GM12864 (cell line): ENCODE measurements at regions not wholly inside any gene's neighbourhood (a gene's known extent, or its start where the extent isn't known, plus 50 kb on each side); places are given as distances from the start of the nearest gene placed in this dataset.

Experiments used
- DNase-seq: peaks from one replicate; pipeline ENCODE4 v3.0.0-alpha.2; 2011; ENCODE audit warnings: low read depth
- H3K4me3 ChIP-seq: 2 replicates; pipeline ENCODE4 v1.5.1; 2011; ENCODE audit warnings: mild to moderate bottlenecking, low read depth, low read length, control low read depth
- TF ChIP-seq, protein P1 (sequence below): IDR thresholded peaks from 2 replicates; pipeline ENCODE4 v1.5.1; 2011; ENCODE audit warnings: low read depth, mild to moderate bottlenecking, moderate library complexity, low read length, control low read depth, inconsistent platforms; ENCODE audit errors: missing control alignments

DNA sequence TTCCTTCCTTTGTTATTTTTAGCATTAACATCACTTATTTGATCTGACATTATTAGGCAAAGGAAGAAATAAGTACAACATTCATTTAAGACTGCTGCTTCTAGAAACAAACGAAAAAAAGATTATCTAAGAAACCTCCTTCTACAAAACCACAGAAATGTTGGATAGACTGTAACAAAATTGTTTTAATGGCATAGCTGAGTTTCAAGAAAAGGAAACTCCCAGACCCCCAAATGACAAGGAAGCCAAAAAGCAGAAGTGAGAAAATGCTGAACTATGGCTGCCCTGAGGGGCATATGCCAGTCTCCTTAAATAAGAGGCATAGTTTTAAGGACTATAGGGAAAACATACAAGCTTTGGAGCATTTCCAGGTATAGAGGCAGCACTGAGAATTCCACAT, 1431.6 kb upstream of the TENM3 start:
- DNase-seq: no peak
- TF ChIP-seq, protein P1, sequence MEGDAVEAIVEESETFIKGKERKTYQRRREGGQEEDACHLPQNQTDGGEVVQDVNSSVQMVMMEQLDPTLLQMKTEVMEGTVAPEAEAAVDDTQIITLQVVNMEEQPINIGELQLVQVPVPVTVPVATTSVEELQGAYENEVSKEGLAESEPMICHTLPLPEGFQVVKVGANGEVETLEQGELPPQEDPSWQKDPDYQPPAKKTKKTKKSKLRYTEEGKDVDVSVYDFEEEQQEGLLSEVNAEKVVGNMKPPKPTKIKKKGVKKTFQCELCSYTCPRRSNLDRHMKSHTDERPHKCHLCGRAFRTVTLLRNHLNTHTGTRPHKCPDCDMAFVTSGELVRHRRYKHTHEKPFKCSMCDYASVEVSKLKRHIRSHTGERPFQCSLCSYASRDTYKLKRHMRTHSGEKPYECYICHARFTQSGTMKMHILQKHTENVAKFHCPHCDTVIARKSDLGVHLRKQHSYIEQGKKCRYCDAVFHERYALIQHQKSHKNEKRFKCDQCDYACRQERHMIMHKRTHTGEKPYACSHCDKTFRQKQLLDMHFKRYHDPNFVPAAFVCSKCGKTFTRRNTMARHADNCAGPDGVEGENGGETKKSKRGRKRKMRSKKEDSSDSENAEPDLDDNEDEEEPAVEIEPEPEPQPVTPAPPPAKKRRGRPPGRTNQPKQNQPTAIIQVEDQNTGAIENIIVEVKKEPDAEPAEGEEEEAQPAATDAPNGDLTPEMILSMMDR: no peak
- no peak overlapping the region for H3K4me3 ChIP-seq

DNA sequence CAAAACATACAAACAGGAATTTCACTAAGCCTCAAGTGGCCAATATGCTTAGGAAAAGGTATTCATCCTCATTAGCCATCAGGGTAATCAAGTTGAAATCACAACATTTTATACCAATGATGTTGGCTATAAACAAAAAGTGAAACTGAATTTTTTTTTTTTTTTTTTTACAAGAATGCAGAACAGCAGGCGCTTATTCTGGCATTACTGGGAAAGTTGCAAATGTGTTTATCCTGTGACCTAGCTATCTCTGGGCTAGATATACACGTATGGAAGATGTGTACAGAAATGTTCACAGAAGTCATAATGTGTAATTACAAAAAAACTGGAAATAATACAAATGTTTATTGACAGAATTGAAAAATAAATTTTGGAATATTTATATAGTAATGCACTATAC, 1430.4 kb upstream of the TENM3 start:
- no peak overlapping the region for H3K4me3 ChIP-seq
- no peak for DNase-seq
- TF ChIP-seq, protein P1: no peak

DNA sequence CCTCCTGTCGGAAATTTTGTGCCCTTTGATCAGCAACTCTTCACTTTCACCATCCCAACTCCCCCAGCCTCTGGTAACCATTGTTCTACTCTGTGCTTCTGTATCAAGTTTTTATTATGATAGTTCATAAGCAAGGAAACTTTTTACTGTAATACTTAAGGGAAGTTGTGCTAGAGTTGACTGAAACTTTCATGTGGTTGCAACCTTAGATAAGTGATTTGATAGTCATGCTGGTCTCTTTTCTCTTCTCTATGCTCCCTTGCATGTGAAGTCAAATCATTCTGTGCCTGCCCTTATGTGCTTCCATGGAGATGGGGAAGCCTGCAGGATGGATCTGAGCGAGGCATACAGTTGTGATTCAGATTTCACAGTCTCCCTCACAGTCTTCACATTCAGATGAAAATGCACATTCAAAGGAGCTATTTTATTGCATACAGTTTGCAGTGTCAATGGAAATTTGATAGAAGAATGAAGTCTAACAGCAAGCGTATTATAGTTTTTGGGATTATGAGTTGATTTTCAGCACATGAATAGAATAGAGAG, 1428.3 kb upstream of the TENM3 start:
- TF ChIP-seq, protein P1: no peak
- no peak overlapping the region for H3K4me3 ChIP-seq
- DNase-seq: no peak

DNA sequence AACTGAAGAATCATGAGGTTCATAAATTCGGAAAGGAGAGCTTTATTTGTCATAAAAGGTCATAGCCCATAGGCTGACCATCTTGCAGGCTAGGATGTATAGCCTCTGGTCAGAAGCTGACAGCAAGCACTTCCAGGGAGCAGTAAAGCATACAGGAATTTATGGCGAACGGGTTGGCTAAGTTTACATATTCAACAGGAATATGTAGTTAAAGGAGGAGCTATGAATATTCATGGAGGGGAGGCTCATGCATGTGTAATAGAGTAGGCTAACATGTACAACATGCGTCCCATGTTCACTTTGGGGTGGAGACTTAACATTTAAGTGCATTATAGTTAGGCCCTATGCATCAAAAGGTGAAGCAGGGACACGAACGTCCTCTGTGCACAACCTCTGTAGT, 1425.7 kb upstream of the TENM3 start:
- no peak overlapping the region for H3K4me3 ChIP-seq
- TF ChIP-seq, protein P1: no peak
- no peak for DNase-seq

DNA sequence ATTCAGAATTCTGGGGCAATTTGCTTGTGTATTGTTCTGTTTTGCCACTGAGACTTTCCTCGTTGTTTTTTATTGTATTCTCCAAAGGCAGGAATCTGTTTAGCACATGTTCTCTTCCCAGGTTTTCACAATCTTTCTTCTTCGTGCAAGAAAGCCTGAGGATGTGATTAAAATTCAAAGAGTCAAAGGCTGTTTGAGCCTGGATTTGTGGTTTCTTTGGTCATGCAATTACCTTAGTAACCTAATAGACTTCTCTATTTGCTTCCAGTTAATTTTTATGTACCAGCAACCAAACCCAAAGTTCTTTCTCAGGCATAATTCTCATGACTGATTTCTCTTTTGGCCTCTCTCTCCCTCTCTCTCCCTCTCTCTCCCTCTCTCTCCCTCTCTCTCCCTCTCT, 1420.1 kb upstream of the TENM3 start:
- H3K4me3 ChIP-seq: no peak overlapping the region
- DNase-seq: no peak
- TF ChIP-seq, protein P1: no peak

DNA sequence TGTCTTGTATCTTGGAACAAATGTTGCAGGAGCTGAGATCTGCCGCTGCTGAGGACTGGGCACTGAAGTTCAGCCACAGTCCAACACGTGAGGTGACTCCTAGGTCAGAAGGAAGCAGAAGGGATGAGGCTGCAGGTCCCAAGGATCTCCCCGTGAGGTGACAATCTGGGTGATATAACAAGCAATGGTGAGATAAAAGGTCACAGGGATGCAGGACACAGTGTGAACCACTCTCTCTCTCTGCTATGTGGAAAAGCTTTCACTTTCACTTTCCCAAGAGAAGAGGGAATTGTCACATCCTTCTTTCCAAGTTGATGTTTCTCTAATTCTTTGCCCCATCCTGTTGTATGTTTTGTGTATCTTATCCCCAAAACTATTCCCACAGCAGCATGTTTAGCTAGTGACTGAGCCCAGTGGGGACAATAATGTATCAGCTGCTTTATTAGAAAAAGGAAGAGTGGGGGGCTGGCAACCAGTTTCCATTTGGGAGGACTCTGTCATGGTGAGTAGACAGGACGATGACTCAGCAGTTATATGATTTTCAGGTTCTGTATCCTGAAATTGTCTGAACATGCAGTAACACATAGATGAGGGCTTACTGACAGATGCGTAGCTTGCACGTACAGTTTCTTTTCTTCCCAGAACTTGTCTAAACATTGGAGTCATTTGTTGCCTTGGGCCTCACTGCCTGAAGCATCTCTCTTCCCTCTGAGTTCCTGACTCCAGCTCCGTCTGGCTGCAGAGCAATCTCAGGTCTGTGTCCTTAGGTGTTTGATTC, 1415.8 kb upstream of the TENM3 start:
- TF ChIP-seq, protein P1: no peak
- H3K4me3 ChIP-seq: no peak overlapping the region
- no peak for DNase-seq
